Keratinocyte (primary cell): ENCODE measurements at regions not wholly inside any gene's neighbourhood (a gene's known extent, or its start where the extent isn't known, plus 50 kb on each side); places are given as distances from the start of the nearest gene placed in this dataset.
"Not testable (repeated sequence)": the region's sequence is repeated elsewhere in the genome, so short reads cannot be mapped to it uniquely, and the experiment has no call there.

Experiments used
- DNase-seq: peaks from one replicate; pipeline ENCODE4 v3.0.0-alpha.2; 2011; ENCODE audit warnings: low read depth, missing footprints, low spot score
- FAIRE-seq: peaks from 2 replicates; lab custom pipeline; 2011; peaks lifted over from hg19 to GRCh38; lab: Jason Lieb, UNC
- H2AFZ ChIP-seq: 2 replicates; pipeline ENCODE4 v1.6.0; 2012; ENCODE audit warnings: low read length, control low read depth, inconsistent platforms; ENCODE audit not compliant: control insufficient read depth
- H3K27ac ChIP-seq: 2 replicates; pipeline ENCODE4 v1.5.1; 2011; ENCODE audit warnings: low read length; ENCODE audit not compliant: control insufficient read depth, insufficient read depth
- H3K27me3 ChIP-seq: 3 replicates; pipeline ENCODE4 v1.6.0; 2011; ENCODE audit warnings: low read length; ENCODE audit not compliant: control insufficient read depth, insufficient read depth; ENCODE audit errors: extremely low read depth
- H3K36me3 ChIP-seq, 2 experiments: 2 replicates in 1 of 2; 3 replicates in 1 of 2; pipeline ENCODE4 v1.5.1; 2011; ENCODE audit warnings: low read length in 2 of 2, mild to moderate bottlenecking in 1 of 2; ENCODE audit not compliant: control insufficient read depth in 2 of 2, insufficient read depth in 2 of 2; ENCODE audit errors: extremely low read depth in 1 of 2
- H3K4me1 ChIP-seq: 3 replicates; pipeline ENCODE4 v1.5.1; 2011; ENCODE audit warnings: low read length; ENCODE audit not compliant: control insufficient read depth, insufficient read depth; ENCODE audit errors: extremely low read depth
- H3K4me2 ChIP-seq: 3 replicates; pipeline ENCODE4 v1.6.0; 2011; ENCODE audit warnings: low read depth, low read length; ENCODE audit not compliant: control insufficient read depth, insufficient read depth; ENCODE audit errors: extremely low read depth
- H3K4me3 ChIP-seq, 3 experiments: fragments of 200-600 bp in 1 of 3; sonication (generic) in 1 of 3; 2 replicates in 2 of 3; 3 replicates in 1 of 3; pipeline ENCODE4 v1.5.1; 2011 to 2016; ENCODE audit warnings: low read length in 3 of 3, mild to moderate bottlenecking in 3 of 3, control low read depth in 2 of 3, inconsistent platforms in 1 of 3, low read depth in 1 of 3, mixed read lengths in 1 of 3, mixed run types in 1 of 3, moderate library complexity in 1 of 3; ENCODE audit not compliant: control insufficient read depth in 2 of 3, insufficient read depth in 2 of 3; ENCODE audit errors: extremely low read depth in 1 of 3
- H3K79me2 ChIP-seq: 2 replicates; pipeline ENCODE4 v1.6.0; 2012; ENCODE audit warnings: low read length; ENCODE audit not compliant: control insufficient read depth, insufficient read depth
- H3K9ac ChIP-seq: 3 replicates; pipeline ENCODE4 v1.6.0; 2011; ENCODE audit warnings: low read length; ENCODE audit not compliant: control insufficient read depth, insufficient read depth; ENCODE audit errors: extremely low read depth
- H3K9me1 ChIP-seq: 3 replicates; pipeline ENCODE4 v1.6.0; 2011; ENCODE audit warnings: low read length; ENCODE audit not compliant: control insufficient read depth, insufficient read depth; ENCODE audit errors: extremely low read depth
- H3K9me3 ChIP-seq: 2 replicates; pipeline ENCODE4 v1.5.1; 2012; ENCODE audit warnings: low read depth, low read length; ENCODE audit not compliant: control insufficient read depth
- H4K20me1 ChIP-seq: 3 replicates; pipeline ENCODE4 v1.6.0; 2011; ENCODE audit warnings: low read length; ENCODE audit not compliant: control insufficient read depth, insufficient read depth; ENCODE audit errors: extremely low read depth
- EZH2 ChIP-seq: IDR thresholded peaks from one replicate; pipeline ENCODE4 v1.6.1; 2012; ENCODE audit warnings: inconsistent platforms, mild to moderate bottlenecking, low read length, moderate library complexity
- dilution Hi-C: fragments of 300-500 bp; cut with MboI; formaldehyde crosslinking; loops from one replicate; pipeline ENCODE4 v1.7.0; 2020; ENCODE audit warnings: low sequenced_read_pairs; ENCODE audit not compliant: extremely low pct_ligation_motif_present
- TF ChIP-seq, protein P1 (sequence below), 3 experiments: IDR thresholded peaks in 1 of 3; conservative IDR thresholded peaks in 1 of 3; optimal IDR thresholded peaks in 1 of 3; 2 replicates in 2 of 3; 3 replicates in 1 of 3; pipeline versions ENCODE3 to v1.5.1; 2011; ENCODE audit warnings: low read length in 3 of 3, mild to moderate bottlenecking in 3 of 3, moderate library complexity in 2 of 3, control low read depth in 1 of 3, inconsistent platforms in 1 of 3; ENCODE audit not compliant: insufficient read depth in 2 of 3; ENCODE audit errors: extremely low read depth in 1 of 3

DNA sequence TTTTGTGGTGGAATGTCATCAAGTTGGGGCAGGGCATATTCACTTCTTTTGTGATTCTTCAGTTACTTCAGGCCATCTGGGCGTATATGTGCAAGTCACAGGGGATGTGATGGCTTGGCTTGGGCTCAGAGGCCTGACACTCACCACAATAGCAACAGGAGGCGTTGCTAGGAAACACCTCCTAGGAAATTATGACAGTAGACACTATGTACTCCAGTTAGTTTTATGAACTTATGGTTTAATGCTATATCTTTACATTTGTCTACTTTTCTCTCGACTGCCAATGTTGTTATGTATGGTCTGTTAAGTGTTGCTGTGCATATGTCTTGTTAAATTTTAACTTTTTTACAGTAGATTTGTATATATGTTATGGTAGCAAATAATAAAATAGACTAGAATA lies 788.7 kb upstream of the GOT2 start:
- Histone ChIP-seq H3K9me1 (no peaks in the 10 kb centered on the region), H3K9me3 (no peaks in the 10 kb centered on the region), H2AFZ (no peak overlapping the region), H3K9ac (no peak overlapping the region), H3K36me3 (no peaks in the 10 kb centered on the region), H3K4me3 (no peak overlapping the region), H3K4me1 (no peaks in the 10 kb centered on the region), H4K20me1 (no peaks in the 10 kb centered on the region), H3K27ac (no peak overlapping the region), H3K27me3 (no peaks in the 10 kb centered on the region), H3K79me2 (no peaks in the 10 kb centered on the region), H3K4me2 (no peak overlapping the region)
- dilution Hi-C loops: no loop called here
- FAIRE-seq (no peak), DNase-seq (no peak)
- TF ChIP-seq, protein P1, sequence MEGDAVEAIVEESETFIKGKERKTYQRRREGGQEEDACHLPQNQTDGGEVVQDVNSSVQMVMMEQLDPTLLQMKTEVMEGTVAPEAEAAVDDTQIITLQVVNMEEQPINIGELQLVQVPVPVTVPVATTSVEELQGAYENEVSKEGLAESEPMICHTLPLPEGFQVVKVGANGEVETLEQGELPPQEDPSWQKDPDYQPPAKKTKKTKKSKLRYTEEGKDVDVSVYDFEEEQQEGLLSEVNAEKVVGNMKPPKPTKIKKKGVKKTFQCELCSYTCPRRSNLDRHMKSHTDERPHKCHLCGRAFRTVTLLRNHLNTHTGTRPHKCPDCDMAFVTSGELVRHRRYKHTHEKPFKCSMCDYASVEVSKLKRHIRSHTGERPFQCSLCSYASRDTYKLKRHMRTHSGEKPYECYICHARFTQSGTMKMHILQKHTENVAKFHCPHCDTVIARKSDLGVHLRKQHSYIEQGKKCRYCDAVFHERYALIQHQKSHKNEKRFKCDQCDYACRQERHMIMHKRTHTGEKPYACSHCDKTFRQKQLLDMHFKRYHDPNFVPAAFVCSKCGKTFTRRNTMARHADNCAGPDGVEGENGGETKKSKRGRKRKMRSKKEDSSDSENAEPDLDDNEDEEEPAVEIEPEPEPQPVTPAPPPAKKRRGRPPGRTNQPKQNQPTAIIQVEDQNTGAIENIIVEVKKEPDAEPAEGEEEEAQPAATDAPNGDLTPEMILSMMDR (optimal IDR thresholded peaks at IDR 0.05 in 1 of 3, IDR thresholded peaks at IDR 0.05 in 1 of 3, conservative IDR thresholded peaks at IDR 0.05 in 1 of 3; ENCODE audit: extremely low read depth in 1 of 3, insufficient read depth in 2 of 3, low read length in 3 of 3): no peak
- no peak for TF ChIP-seq EZH2

- FAIRE-seq, H3K4me1 ChIP-seq, H3K36me3 ChIP-seq, H3K27ac ChIP-seq, DNase-seq, H4K20me1 ChIP-seq, H3K4me2 ChIP-seq, H3K9ac ChIP-seq, H2AFZ ChIP-seq, H3K9me3 ChIP-seq, H3K27me3 ChIP-seq, H3K79me2 ChIP-seq, dilution Hi-C loops, H3K9me1 ChIP-seq, H3K4me3 ChIP-seq: not testable (repeated sequence)
Measured at GRCh38 chr16:59518721-59519120, 784.6 kb upstream of the GOT2 start.

- no peaks in the 10 kb centered on the region for H4K20me1 ChIP-seq
- no peak overlapping the region for H3K27ac ChIP-seq
- H2AFZ ChIP-seq: no peak overlapping the region
- H3K9me1 ChIP-seq: no peaks in the 10 kb centered on the region
- no peak overlapping the region for H3K9ac ChIP-seq
- H3K36me3 ChIP-seq: no peaks in the 10 kb centered on the region
- FAIRE-seq (no peak), DNase-seq (no peak)
- H3K79me2 ChIP-seq: no peaks in the 10 kb centered on the region
- H3K27me3 ChIP-seq: no peaks in the 10 kb centered on the region
- H3K4me3 ChIP-seq: no peak overlapping the region
- TF ChIP-seq EZH2: no peak
- TF ChIP-seq, protein P1 (optimal IDR thresholded peaks at IDR 0.05 in 1 of 3, IDR thresholded peaks at IDR 0.05 in 1 of 3, conservative IDR thresholded peaks at IDR 0.05 in 1 of 3; ENCODE audit: extremely low read depth in 1 of 3, insufficient read depth in 2 of 3, low read length in 3 of 3): no peak
- H3K4me1 ChIP-seq: no peaks in the 10 kb centered on the region
- no peaks in the 10 kb centered on the region for H3K9me3 ChIP-seq
- dilution Hi-C loops: no loop called here
- H3K4me2 ChIP-seq: no peak overlapping the region
Measured at GRCh38 chr16:59514651-59515050, 780.5 kb upstream of the GOT2 start.
